ENCODE measurements at regions not wholly inside any gene's neighbourhood (a gene's known extent, or its start where the extent isn't known, plus 50 kb on each side); places are given as distances from the start of the nearest gene placed in this dataset.
A peak's percentile ranks its signal among the peaks of the same experiment; 100 is the strongest.

DNA sequence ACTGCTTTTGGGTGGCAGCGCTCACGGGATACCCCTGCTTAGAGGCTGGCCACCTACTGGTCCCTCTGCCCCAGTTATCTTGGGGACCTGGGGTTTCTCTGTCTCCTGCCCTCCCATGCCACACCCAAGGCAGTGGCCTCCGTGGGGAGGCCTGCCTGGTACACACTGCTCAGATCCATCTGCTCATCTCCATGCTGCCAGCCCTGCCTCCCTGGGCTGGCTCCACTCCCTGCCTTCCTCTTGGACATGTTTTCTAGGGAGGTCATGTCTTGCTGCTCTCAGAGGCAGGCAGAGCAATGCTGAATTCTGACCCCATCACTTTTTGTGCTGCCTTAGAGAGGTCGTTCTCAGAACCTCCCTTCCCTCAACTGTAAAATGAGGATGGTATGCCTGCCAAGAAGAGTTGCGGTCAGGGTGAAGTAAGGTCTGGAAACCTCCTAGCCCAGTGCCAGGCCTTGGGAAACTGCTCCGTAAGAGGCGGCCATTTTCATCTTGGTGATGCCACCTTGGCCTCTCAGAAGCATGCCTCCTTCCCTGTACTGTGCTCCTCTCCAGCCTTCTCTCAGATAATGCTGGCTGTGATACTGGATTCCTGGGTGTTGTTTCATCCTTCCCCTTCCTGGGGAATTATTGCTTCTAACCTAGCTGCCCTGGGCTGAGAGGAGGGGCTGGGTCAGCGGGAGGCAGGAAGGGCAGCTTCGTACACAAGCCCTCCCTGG, 186.4 kb upstream of the ZBED5 start:
- no peak for DNase-seq (ENCODE audit: low spot score)

DNA sequence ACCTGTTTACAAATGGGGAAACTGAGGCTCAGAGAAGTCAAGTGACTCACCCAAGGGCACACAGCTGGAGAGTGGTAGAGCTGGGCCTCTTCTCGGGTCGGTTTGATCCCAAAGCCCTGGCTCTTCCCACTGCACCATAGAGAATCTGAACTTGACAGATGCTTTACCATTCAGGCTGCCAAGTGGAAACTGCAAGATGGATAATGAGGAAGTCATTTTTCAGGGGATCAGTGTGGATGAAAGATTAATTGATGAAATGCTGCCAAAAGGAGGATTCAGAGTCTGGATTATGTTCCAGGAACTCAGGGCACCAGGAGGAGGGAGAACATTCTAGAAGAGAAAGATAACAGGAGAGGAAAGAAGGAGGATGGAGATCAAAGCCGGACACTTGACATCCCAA, 185.9 kb upstream of the ZBED5 start:
- no peak for DNase-seq (ENCODE audit: low spot score)

DNA sequence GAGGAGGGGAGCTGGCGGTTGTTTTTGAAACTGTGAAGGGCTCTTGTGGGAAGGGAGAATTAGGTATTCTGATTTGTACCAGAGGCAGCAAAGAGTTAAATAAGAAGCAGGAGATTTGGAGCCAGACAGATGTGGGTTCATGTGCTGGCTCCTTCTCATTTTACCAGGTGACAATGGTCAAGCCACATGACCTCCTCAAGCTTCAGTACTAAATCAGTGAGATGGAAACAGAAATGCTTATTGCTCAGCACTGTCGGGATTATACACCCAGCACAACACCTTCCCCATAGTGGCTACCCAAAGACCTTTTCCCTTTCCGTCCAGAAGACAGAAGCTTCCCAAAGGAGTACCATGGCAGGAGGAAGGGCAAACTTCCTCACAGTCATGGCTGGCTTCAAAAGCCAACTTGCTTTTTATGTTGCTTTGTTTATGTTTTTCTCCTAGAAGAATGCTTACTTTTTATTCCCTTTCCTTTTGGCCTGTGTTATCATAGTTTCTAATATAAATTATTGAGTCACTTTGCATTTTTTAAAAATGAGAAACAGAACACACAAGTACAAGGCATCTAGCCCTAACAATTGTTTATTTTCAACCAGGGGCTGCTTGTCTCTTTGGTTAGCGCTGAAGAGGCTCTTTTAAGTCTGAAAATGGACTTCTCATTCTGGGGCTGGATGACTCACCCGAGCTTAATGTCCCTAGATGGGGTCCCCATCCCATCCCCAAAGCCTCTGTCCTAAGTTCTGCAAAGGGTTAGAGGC, 181.5 kb upstream of the ZBED5 start:
- no peak for DNase-seq (ENCODE audit: low spot score)

- DNase-seq (ENCODE audit: low spot score), result no peak
These were observed 180.9 kb upstream of the ZBED5 start for GRCh38 chr11:11038782-11039181.

- no peak for DNase-seq (ENCODE audit: low spot score)
These were observed 180.5 kb upstream of the ZBED5 start for GRCh38 chr11:11038352-11038751.

DNA sequence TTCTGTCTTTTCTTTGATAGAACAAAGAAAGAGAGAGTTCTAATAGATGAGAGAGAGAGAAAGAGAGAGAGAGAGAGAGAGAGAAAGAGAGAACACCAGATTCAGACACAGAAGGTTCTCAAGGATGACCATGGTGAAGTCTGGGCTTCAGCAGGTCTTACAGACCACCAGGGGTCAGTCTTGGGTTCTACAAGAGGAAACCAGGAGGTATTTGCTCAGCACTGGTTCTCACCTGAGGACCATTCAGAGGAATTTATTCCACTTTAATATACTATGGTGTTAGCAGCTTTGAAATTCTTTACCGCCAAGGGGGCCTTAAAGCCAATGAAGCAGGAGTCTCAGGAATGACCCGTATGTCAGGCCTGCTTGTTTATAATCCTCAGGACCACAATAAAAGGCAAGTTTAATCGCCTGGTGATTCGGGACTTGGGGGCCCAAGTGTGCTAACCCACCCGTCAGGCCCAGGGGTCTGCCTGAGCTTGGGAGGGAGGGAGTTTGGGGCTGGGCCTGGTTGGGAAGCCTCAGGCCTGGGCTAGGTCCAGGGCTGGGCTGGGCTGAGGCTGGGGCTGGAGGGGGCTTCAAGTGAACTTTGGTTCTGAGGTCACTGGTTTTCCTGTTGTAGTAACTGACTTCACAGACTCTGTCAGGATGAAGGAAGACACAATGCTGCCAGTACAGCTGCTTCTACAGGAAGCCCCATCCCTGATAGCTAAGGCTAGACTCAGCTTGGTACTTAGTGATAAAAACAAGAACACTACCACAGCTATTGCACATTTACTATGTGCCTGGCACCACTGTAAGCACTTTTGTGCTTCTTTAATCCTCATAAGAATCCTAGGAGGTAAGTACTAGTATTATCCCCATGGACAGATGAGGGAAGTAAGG, 179.2 kb upstream of the ZBED5 start:
- peak; percentile 38 for DNase-seq (ENCODE audit: low spot score)

DNA sequence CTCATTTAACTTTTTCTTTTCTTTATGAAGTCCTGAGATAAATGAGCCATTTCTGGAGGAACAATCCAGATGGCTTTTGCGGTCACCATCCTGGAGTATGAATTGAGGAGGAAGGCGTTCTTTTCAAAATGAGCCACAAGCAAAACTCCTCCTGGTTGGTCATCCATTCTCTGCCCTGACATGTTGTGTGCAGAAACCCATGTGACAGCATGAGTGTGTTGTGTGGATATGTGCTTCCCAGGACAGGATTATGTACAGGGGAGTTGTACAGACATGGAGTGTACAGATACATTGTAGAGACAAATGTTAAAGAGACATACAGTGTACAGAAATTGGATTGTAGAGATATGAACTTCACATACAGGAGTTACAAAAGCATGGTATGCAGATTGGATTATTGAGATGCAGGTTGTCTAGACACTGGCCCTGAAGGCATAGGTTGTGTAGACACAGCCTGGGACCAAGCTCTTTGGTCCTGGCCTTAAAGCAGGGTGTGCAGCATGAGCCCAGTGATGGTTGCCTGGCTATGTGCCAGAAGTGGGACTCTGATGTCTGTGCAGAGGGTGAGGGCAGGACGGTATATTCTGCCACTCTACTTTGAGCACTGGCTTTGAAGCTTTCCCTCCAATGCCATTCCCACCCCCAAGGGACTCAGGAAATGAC, 178.5 kb upstream of the ZBED5 start:
- DNase-seq (ENCODE audit: low spot score), result no peak

- no peak for DNase-seq (ENCODE audit: low spot score)
These were observed 177.5 kb upstream of the ZBED5 start for GRCh38 chr11:11035331-11035730.

DNA sequence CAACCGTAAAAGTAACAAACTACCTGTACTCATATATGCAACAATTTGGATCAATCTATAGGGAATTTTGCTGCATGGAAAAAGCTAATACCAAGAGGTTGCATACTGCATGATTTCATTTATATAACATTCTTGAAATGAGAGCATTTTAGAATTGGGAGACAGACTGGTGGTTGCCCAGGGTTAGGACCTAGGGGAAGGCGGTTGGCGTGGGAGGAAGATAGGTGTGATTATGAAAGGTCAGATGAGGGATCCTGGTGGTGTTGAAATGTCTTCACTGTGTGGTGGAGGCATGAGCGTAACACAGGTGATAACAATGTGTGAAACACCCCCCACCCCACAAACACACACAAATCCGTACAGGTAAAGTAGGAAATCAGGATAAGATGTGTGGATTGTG, 176.6 kb upstream of the ZBED5 start:
- DNase-seq (ENCODE audit: low spot score), result no peak

GRCh38 chr11:11032066-11032465, 174.2 kb upstream of the ZBED5 start:
- no peak for DNase-seq (ENCODE audit: low spot score)

DNA sequence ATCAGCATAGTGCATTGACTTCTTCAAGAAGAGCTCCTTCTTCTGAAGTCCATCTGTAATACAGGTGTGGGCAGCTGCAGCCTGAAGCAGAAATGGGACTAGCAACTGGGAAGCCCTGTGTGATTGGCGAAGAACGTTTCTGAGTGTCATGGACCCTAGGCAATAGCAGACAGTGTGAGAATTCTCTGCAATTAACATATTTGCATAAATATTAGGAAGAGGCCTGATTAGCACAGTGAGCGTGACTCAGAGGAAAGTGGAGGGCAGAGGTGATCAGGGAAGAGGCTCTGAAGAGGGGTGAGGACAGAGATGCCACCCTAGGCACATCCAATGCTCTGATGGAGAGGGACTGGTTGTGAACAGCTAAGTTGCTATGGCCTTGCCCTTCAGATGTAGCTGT, 171.2 kb upstream of the ZBED5 start:
- no peak for DNase-seq (ENCODE audit: low spot score)

DNA sequence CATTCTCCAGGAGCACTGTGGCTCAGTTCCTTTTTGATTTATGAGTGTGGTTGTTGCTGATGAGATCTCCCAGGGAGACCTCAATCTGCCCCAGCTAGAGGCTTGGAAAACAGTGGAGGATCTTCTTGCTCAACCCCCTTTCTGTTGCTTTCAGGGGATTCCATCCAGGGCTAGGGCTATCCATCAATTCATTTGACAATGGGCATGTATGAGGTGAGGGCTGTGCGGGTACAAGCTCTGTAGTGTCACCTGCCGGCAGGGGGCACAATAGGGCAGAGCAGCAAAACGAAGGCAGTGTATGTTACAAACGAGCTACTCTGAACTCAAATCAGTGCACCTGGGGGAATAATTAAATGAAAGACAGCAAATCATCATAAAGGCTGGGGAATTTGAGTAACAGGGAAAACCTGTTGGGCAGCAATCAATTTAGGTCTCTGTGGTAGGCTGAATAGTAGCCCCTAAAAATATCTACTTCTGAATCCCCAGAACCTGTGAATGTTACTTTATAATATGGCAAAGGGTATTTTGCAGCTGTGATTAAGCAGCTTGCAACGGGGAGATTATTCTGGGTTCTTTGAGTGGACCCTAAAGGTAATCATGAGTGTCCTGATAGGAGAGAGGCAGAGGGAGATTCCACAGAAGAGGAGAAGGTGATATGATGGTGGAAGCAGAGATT, 170.3 kb upstream of the ZBED5 start:
- peak; percentile 50 for DNase-seq (ENCODE audit: low spot score)

DNA sequence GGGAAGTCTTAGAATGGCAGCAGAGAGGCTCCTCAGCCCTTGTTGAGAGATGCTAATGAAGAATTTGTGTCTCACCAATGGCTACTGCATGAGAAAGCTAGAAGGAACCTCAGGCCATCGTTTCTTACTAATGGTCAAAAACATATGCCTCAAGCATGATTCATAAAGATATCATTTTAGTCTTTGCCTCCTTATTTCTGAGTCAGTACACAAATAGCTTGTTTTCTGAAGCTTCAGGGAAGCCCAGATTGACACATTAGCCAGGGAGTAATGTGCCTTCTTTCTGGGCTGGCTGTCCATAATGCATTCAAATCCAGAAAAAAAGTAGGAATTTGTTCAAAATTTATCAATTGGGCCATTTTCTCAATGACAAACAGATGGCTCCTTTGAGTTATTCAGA, 169.4 kb upstream of the ZBED5 start:
- DNase-seq (ENCODE audit: low spot score), result no peak

DNA sequence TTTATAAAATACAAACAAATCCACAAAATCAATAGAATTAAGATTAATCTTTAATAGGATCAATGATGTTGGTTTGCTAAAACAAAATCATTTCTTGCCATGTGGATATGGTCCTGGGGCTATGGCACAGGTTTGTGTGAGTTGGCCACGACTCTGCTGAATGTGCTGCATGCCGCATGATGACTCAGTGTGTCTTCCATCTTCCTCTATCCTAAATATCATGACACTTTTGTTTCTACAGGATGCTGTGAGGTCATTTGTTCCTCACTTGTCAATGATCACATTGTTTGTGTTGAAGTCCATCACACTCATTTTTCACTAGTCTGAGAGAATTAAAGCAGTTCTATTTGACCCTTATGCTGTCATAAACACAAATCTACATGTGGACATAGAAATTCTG, 167.2 kb upstream of the ZBED5 start:
- DNase-seq (ENCODE audit: low spot score), result no peak

DNA sequence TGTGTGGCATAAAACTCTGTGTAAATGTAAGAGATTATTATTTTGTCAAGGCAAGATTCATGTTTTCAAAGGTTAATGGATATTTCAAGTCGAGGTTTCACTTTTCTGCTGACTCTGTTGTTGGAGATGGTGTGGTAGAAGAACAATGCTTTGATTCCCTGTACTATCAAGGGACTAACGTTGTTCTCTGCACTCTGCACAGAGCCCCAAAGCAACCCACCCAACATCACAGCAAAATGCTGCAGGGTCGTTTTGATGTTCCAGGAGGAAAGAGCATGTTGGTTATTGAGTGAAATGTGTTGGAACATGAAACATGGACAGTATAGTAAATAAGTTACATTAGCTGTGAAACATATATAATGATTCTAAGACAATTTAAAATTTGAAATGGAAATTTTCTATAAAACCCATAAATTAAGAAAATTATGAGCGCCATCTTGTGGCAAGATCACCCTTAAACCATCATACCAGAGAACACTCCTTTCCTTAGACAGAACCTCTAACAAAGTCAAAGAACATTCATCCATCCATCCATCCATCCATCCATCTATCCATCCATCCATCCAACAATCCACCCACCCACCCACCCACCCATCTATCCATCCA, 164.4 kb upstream of the ZBED5 start:
- DNase-seq (ENCODE audit: low spot score), result no peak

DNA sequence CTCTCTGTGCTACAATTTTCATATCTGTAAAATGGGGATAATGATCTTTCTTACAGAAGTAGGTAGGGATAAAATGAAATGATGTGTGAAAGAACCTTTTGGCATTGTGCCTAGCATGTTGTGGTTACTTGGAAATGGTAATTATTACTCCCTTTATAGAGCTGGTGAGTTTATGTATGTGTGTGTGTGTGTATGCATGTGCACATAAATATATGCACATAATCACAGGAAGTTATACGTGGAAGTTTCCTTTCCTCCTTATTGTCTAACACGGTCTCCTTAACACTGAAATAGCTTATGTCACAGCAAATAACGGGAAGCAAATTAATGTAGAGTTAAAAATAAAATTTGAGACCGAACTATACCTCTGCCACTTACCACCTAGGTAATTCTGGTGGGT, 163.7 kb upstream of the ZBED5 start:
- no peak for DNase-seq (ENCODE audit: low spot score)

GRCh38 chr11:11020747-11021149, 162.9 kb upstream of the ZBED5 start:
- DNase-seq (ENCODE audit: low spot score), result no peak

GRCh38 chr11:11020219-11020726, 162.4 kb upstream of the ZBED5 start:
- no peak for DNase-seq (ENCODE audit: low spot score)

DNA sequence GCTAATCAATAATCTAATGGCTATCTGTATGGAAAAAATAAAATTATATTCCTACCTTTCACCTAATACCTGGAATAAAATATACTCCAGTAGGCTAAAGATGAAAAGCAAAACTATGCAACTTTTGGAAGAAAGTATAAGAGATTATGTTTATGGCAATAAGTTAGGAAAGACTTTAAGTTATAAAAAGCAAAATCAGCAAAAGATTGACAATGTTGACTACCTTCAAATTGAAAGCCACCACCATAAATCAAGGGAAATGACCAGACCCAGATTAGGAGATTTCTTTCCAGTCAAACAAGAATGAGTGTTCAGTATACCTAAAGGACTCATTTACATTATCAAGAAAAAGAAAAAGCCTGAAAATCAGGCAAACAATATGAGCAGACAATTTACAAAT, 159.1 kb upstream of the ZBED5 start:
- DNase-seq (ENCODE audit: low spot score), result no peak

DNA sequence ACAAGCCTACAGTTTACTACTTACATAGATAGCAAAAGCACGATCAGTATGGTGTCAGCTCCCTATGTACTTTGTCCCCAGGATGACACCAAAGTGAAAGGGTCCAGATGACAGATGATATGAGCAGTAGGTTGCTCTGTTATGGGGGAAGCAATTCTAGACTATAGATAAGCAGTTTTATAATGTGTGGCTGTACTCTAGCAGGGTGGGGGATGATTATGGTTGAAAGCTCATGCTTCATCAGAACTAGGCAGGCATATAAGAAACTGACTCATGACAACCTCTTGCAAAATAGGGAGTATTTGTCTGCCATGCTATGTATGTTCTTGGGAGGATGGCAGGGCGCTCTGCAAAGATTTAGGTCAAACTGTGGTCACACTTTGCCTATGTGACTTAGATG, 158.2 kb upstream of the ZBED5 start:
- DNase-seq (ENCODE audit: low spot score), result no peak

- no peak for DNase-seq (ENCODE audit: low spot score)
These were observed 153.8 kb upstream of the ZBED5 start for GRCh38 chr11:11011617-11012016.

Data from SK-N-DZ (cell line).